GM19239 (cell line): ENCODE measurements at regions not wholly inside any gene's neighbourhood (a gene's known extent, or its start where the extent isn't known, plus 50 kb on each side); places are given as distances from the start of the nearest gene placed in this dataset.

ENCODE experiments used
- DNase-seq: peaks from one replicate; pipeline ENCODE4 v3.0.0; 2011; ENCODE audit warnings: low spot score; ENCODE audit not compliant: insufficient read length
- FAIRE-seq: peaks from 2 replicates; lab custom pipeline; 2011; peaks lifted over from hg19 to GRCh38; lab: Jason Lieb, UNC

GRCh38 chr1:208534979-208535378 is 290.8 kb upstream of the PLXNA2 start:
- no peak for FAIRE-seq

GRCh38 chr1:208535511-208535910 is 291.3 kb upstream of the PLXNA2 start:
- no peak for FAIRE-seq
- no peak for DNase-seq

More at GRCh38 chr1:208534979-208535378, 290.8 kb upstream of the PLXNA2 start:
- no peak for DNase-seq

- FAIRE-seq (no peak), DNase-seq (no peak)
Observed at GRCh38 chr1:208536212-208536611, 292.0 kb upstream of the PLXNA2 start.

- DNase-seq (no peak), FAIRE-seq (no peak)
Observed at GRCh38 chr1:208537198-208537597, 293.0 kb upstream of the PLXNA2 start.

GRCh38 chr1:208538078-208538477 is 293.9 kb upstream of the PLXNA2 start:
- FAIRE-seq = no peak
- DNase-seq = no peak

GRCh38 chr1:208538587-208538986 is 294.4 kb upstream of the PLXNA2 start:
- no peak for DNase-seq
- no peak for FAIRE-seq

- FAIRE-seq (no peak), DNase-seq (no peak)
Observed at GRCh38 chr1:208540724-208541123, 296.5 kb upstream of the PLXNA2 start.

GRCh38 chr1:208541225-208541855 is 297.2 kb upstream of the PLXNA2 start:
- no peak for FAIRE-seq
- no peak for DNase-seq

- FAIRE-seq = no peak
- no peak for DNase-seq
Observed at GRCh38 chr1:208542309-208542708, 298.1 kb upstream of the PLXNA2 start.

GRCh38 chr1:208544053-208544452 is 299.9 kb upstream of the PLXNA2 start:
- no peak for FAIRE-seq
- DNase-seq = no peak

GRCh38 chr1:208544794-208545193 is 300.6 kb upstream of the PLXNA2 start:
- DNase-seq (no peak), FAIRE-seq (peak; percentile 55)

- DNase-seq = no peak
- no peak for FAIRE-seq
Observed at GRCh38 chr1:208551024-208551423, 306.8 kb upstream of the PLXNA2 start.

GRCh38 chr1:208551633-208552320 is 307.6 kb upstream of the PLXNA2 start:
- DNase-seq = no peak
- no peak for FAIRE-seq

GRCh38 chr1:208552928-208553327 is 308.7 kb upstream of the PLXNA2 start:
- DNase-seq (no peak), FAIRE-seq (no peak)

- FAIRE-seq = no peak
- no peak for DNase-seq
Observed at GRCh38 chr1:208556461-208556860, 312.3 kb upstream of the PLXNA2 start.

- no peak for DNase-seq
- no peak for FAIRE-seq
Observed at GRCh38 chr1:208557046-208557722, 313.0 kb upstream of the PLXNA2 start.

- DNase-seq (no peak), FAIRE-seq (no peak)
Observed at GRCh38 chr1:208557723-208558094, 313.5 kb upstream of the PLXNA2 start.

- DNase-seq = no peak
- FAIRE-seq = no peak
Observed at GRCh38 chr1:208559597-208560329, 315.6 kb upstream of the PLXNA2 start.

- no peak for DNase-seq
- no peak for FAIRE-seq
Observed at GRCh38 chr1:208562151-208562960, 318.2 kb upstream of the PLXNA2 start.

GRCh38 chr1:208564466-208564865 is 320.3 kb upstream of the PLXNA2 start:
- FAIRE-seq (no peak), DNase-seq (no peak)
